Neuronal stem cell (in vitro differentiated cells): ENCODE measurements at regions not wholly inside any gene's neighbourhood (a gene's known extent, or its start where the extent isn't known, plus 50 kb on each side); places are given as distances from the start of the nearest gene placed in this dataset.

Source experiments
- DNase-seq: peaks from one replicate; pipeline ENCODE4 v3.0.0-alpha.2; 2013; ENCODE audit warnings: low spot score
- H2AFZ ChIP-seq: one replicate; pipeline ENCODE4 v1.6.1; 2013; ENCODE audit warnings: mild to moderate bottlenecking, low read length, inconsistent platforms
- H2AK5ac ChIP-seq: 2 replicates; pipeline ENCODE4 v1.6.1; 2013; ENCODE audit warnings: low read depth, mild to moderate bottlenecking, inconsistent platforms, low read length, moderate library complexity, mixed read lengths
- H2BK120ac ChIP-seq: 2 replicates; pipeline ENCODE4 v1.6.1; 2013; ENCODE audit warnings: low read depth, mild to moderate bottlenecking, inconsistent platforms, low read length, moderate library complexity, mixed read lengths
- H2BK12ac ChIP-seq: one replicate; pipeline ENCODE4 v1.6.1; 2013; ENCODE audit warnings: low read length, inconsistent platforms
- H2BK15ac ChIP-seq: 2 replicates; pipeline ENCODE4 v1.6.1; 2013; ENCODE audit warnings: mild to moderate bottlenecking, low read length, inconsistent platforms, mixed read lengths
- H2BK5ac ChIP-seq: one replicate; pipeline ENCODE4 v1.6.1; 2013; ENCODE audit warnings: inconsistent platforms, mild to moderate bottlenecking, low read length, moderate library complexity
- H3K14ac ChIP-seq: one replicate; pipeline ENCODE4 v1.6.1; 2013; ENCODE audit warnings: low read length, inconsistent platforms
- H3K18ac ChIP-seq: 2 replicates; pipeline ENCODE4 v1.6.1; 2013; ENCODE audit warnings: low read length, inconsistent platforms
- H3K23ac ChIP-seq: 2 replicates; pipeline ENCODE4 v1.6.1; 2013; ENCODE audit warnings: low read depth, mild to moderate bottlenecking, mixed read lengths, low read length, inconsistent platforms; ENCODE audit not compliant: poor library complexity
- H3K27ac ChIP-seq: replicated peaks from 3 replicates; pipeline ENCODE4 v1.5.1; 2013; ENCODE audit warnings: low read length, inconsistent platforms
- H3K27me3 ChIP-seq, 3 experiments: 2 replicates each; pipeline ENCODE4 v1.6.1; 2013; ENCODE audit warnings: low read length in 3 of 3, mild to moderate bottlenecking in 2 of 3, inconsistent platforms in 1 of 3, low read depth in 1 of 3, mixed read lengths in 1 of 3, moderate library complexity in 1 of 3; ENCODE audit not compliant: control insufficient read depth in 3 of 3, insufficient read depth in 3 of 3
- H3K36me3 ChIP-seq, 2 donors: replicated peaks in 1 of 2; 2 replicates each; pipeline ENCODE4 v1.6.1; 2013; ENCODE audit warnings: low read length in 2 of 2; ENCODE audit not compliant: control insufficient read depth in 2 of 2, insufficient read depth in 2 of 2
- H3K4ac ChIP-seq: 2 replicates; pipeline ENCODE4 v1.6.1; 2013; ENCODE audit warnings: inconsistent platforms, mild to moderate bottlenecking, low read length, moderate library complexity
- H3K4me1 ChIP-seq, 2 donors: 1 replicate in 1 of 2; 2 replicates in 1 of 2; pipeline ENCODE4 v1.6.1; 2013; ENCODE audit warnings: low read length in 2 of 2, low read depth in 1 of 2; ENCODE audit not compliant: control insufficient read depth in 2 of 2, insufficient read depth in 1 of 2
- H3K4me2 ChIP-seq: one replicate; pipeline ENCODE4 v1.6.1; 2013; ENCODE audit warnings: mild to moderate bottlenecking, low read length, inconsistent platforms; ENCODE audit not compliant: insufficient read depth, poor library complexity, severe bottlenecking
- H3K4me3 ChIP-seq, 2 donors: 2 replicates each; pipeline ENCODE4 v1.5.1; 2013; ENCODE audit warnings: low read length in 2 of 2, mild to moderate bottlenecking in 2 of 2, inconsistent platforms in 1 of 2, moderate library complexity in 1 of 2
- H3K79me1 ChIP-seq: one replicate; pipeline ENCODE4 v1.6.1; 2013; ENCODE audit warnings: low read depth, mild to moderate bottlenecking, inconsistent platforms, low read length, moderate library complexity
- H3K9ac ChIP-seq: one replicate; pipeline ENCODE4 v1.6.1; 2013; ENCODE audit warnings: mild to moderate bottlenecking, low read depth, low read length, inconsistent platforms; ENCODE audit not compliant: poor library complexity
- H3K9me3 ChIP-seq, 2 donors: replicated peaks in 1 of 2; 2 replicates each; pipeline versions ENCODE3 to v1.6.1; 2013; ENCODE audit warnings: low read length in 2 of 2, mild to moderate bottlenecking in 2 of 2, inconsistent platforms in 1 of 2, low read depth in 1 of 2, mixed read lengths in 1 of 2, moderate library complexity in 1 of 2; ENCODE audit not compliant: control insufficient read depth in 2 of 2, insufficient read depth in 1 of 2
- H4K8ac ChIP-seq: one replicate; pipeline ENCODE4 v1.6.1; 2013; ENCODE audit warnings: low read depth, mild to moderate bottlenecking, inconsistent platforms, low read length, moderate library complexity
- H4K91ac ChIP-seq: one replicate; pipeline ENCODE4 v1.6.1; 2013; ENCODE audit warnings: low read length, low read depth, mild to moderate bottlenecking, inconsistent platforms; ENCODE audit not compliant: poor library complexity
- WGBS, 2 donors: extraction: QIAGEN DNeasy Blood & Tissue Kit; methylation state at CpG; one replicate each; pipeline ENCODE4 v1.1.7; 2013; ENCODE audit warnings: missing lambda C conversion rate in 2 of 2, mixed read lengths in 1 of 2; ENCODE audit not compliant: insufficient read length in 2 of 2, insufficient replicate concordance in 1 of 2; ENCODE audit errors: extremely low coverage in 2 of 2; 5-methylcytosine and 5-hydroxymethylcytosine counted together

DNA sequence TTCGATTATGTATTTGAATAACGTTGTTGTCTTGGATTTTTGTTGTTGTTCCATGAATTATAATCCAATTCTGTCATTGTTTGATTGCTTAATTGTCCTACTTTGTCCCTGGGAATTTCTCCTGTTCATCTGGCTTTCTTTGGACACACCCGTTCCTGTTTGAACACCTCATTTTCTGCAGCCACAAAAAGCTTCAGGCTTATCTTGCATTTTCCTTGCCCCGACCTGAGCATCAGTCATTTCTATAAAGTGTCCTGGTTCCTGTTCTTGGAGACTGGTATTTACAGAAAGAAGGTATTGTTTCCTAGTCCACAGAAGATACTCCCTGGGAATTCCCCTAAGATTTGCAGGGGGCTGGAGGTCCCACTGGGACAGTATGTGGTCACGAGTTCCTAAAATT is 731.8 kb upstream of the ARGLU1 start:
- Histone ChIP-seq H3K18ac (no peak overlapping the region), H3K9me3 (no peaks in the 10 kb centered on the region), H3K4ac (no peak overlapping the region), H3K23ac (no peak overlapping the region), H2BK120ac (no peak overlapping the region), H2AK5ac (no peak overlapping the region), H3K14ac (no peak overlapping the region), H4K91ac (no peak overlapping the region), H3K27ac (no peak overlapping the region), H2BK5ac (no peak overlapping the region), H3K79me1 (no peaks in the 10 kb centered on the region), H4K8ac (no peak overlapping the region), H3K4me2 (no peak overlapping the region), H3K36me3 (no peaks in the 10 kb centered on the region), H2BK15ac (no peak overlapping the region), H3K4me3 (no peak overlapping the region), H3K27me3 (no peaks in the 10 kb centered on the region), H2AFZ (no peak overlapping the region), H3K4me1 (no peaks in the 10 kb centered on the region), H2BK12ac (no peak overlapping the region), H3K9ac (no peak overlapping the region)
- DNase-seq = no peak
- WGBS, 2 donors = 100% methylated on average over 2 of the region's 5 CpGs; no CpG with 5 or more reads in 1 of the 2 donors

DNA sequence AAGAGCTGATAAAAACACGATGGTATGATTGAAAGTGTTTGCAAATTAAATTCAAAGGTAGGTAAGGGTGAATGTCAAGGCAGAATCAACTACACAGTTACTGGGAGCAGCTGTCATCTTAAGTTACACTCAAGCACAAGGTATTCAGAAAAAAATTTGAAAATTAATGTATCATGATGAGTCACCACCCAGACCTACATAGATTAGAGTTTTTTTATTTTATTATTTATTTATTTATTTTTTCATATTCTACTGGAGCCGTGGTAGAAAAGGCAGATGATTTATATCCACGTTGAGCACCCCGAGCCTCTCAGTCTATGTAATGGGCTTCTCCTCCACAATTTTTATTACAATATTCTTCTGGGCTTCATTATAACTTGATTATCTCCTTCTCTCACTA is 728.9 kb upstream of the ARGLU1 start:
- Histone ChIP-seq H2AK5ac (no peak overlapping the region), H3K4me3 (no peak overlapping the region), H3K36me3 (no peaks in the 10 kb centered on the region), H2BK15ac (no peak overlapping the region), H4K91ac (no peak overlapping the region), H3K23ac (no peak overlapping the region), H2BK5ac (no peak overlapping the region), H3K27ac (no peak overlapping the region), H2BK12ac (no peak overlapping the region), H3K18ac (no peak overlapping the region), H3K79me1 (no peaks in the 10 kb centered on the region), H3K9me3 (no peaks in the 10 kb centered on the region), H3K9ac (no peak overlapping the region), H3K4ac (no peak overlapping the region), H4K8ac (no peak overlapping the region), H2BK120ac (no peak overlapping the region), H2AFZ (no peak overlapping the region), H3K14ac (no peak overlapping the region), H3K4me2 (no peak overlapping the region), H3K4me1 (no peaks in the 10 kb centered on the region), H3K27me3 (no peaks in the 10 kb centered on the region)
- WGBS, 2 donors = no CpG with 5 or more reads among the region's 4 CpGs
- DNase-seq = no peak

GRCh38 chr13:107295416-107296140 is 727.6 kb upstream of the ARGLU1 start:
- Histone ChIP-seq H3K27ac (no peak overlapping the region), H2BK5ac (no peak overlapping the region), H3K4me3 (no peak overlapping the region), H3K23ac (no peak overlapping the region), H3K9me3 (no peaks in the 10 kb centered on the region), H3K4me1 (no peaks in the 10 kb centered on the region), H2BK15ac (no peak overlapping the region), H4K91ac (no peak overlapping the region), H2AK5ac (no peak overlapping the region), H3K27me3 (no peaks in the 10 kb centered on the region), H2BK120ac (no peak overlapping the region), H3K79me1 (no peaks in the 10 kb centered on the region), H3K9ac (no peak overlapping the region), H3K4me2 (no peak overlapping the region), H3K18ac (no peak overlapping the region), H3K4ac (no peak overlapping the region), H3K14ac (no peak overlapping the region), H2AFZ (no peak overlapping the region), H3K36me3 (no peaks in the 10 kb centered on the region), H2BK12ac (no peak overlapping the region), H4K8ac (no peak overlapping the region)
- no CpG with 5 or more reads among the region's 2 CpGs for WGBS, 2 donors
- no peak for DNase-seq

GRCh38 chr13:107293924-107294323 is 726.0 kb upstream of the ARGLU1 start:
- Histone ChIP-seq H3K4me1 (no peaks in the 10 kb centered on the region), H3K4ac (no peak overlapping the region), H2AFZ (no peak overlapping the region), H4K91ac (no peak overlapping the region), H3K4me2 (no peak overlapping the region), H3K4me3 (no peak overlapping the region), H3K79me1 (no peaks in the 10 kb centered on the region), H3K23ac (no peak overlapping the region), H2BK5ac (no peak overlapping the region), H3K9ac (no peak overlapping the region), H2BK120ac (no peak overlapping the region), H2BK12ac (no peak overlapping the region), H2AK5ac (no peak overlapping the region), H3K27ac (no peak overlapping the region), H3K27me3 (no peaks in the 10 kb centered on the region), H2BK15ac (no peak overlapping the region), H3K14ac (no peak overlapping the region), H3K36me3 (no peaks in the 10 kb centered on the region), H3K18ac (no peak overlapping the region), H4K8ac (no peak overlapping the region), H3K9me3 (no peaks in the 10 kb centered on the region)
- DNase-seq = no peak
- no CpG with 5 or more reads among the region's 3 CpGs for WGBS, 2 donors
